ENCODE measurements at regions not wholly inside any gene's neighbourhood (a gene's known extent, or its start where the extent isn't known, plus 50 kb on each side); places are given as distances from the start of the nearest gene placed in this dataset.

DNA sequence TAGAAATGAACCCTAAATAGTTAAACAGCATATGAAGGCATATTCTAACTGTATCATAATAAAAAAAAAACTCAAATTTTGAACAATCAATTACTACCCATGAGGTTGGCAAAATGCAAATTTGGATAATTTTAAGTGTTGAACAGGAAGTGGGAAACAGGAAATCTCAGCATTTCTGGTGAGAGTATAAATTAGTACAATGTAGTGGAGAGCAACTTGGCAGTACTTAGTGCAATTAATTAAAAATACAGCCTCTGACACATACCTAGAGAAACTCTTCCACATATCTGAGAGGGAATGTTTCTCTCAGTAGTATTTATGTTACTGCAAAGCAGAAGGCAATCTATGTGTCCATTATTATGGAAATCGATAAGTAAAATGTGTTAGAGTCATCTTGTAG is 96.8 kb downstream of the TUSC7 start:
- TF ChIP-seq ELF4 (IDR thresholded peaks at IDR 0.05): no peak
- TF ChIP-seq FOXM1 (IDR thresholded peaks at IDR 0.05; ENCODE audit: borderline replicate concordance): no peak
- no peak for TF ChIP-seq L3MBTL2 (conservative IDR thresholded peaks at IDR 0.05)
- TF ChIP-seq BHLHE40 (IDR thresholded peaks at IDR 0.05; ENCODE audit: borderline replicate concordance): no peak
- TF ChIP-seq FOXA1 (IDR thresholded peaks at IDR 0.05): no peak
- TF ChIP-seq SUZ12 (IDR thresholded peaks at IDR 0.05): no peak
